A549 (cell line): ENCODE measurements at regions not wholly inside any gene's neighbourhood (a gene's known extent, or its start where the extent isn't known, plus 50 kb on each side); places are given as distances from the start of the nearest gene placed in this dataset.

Experiments used
- ATAC-seq, 2 experiments: fragments of 200-7000 bp in 1 of 2; fragments of >200 bp in 1 of 2; cut with Nextera tagmentation in 1 of 2; cut with Tn5 transposase in 1 of 2; 3 replicates each; pipeline versions ENCODE4 v1.8.0 to v1.9.1; 2018 to 2020; ENCODE audit warnings: mild to moderate bottlenecking in 1 of 2, moderate library complexity in 1 of 2
- CTCF ChIA-PET: fragments of 300-600 bp; sonication (Branson Sonifier 250); formaldehyde crosslinking; extraction: SDS; loops from one replicate; lab custom pipeline; 2021; ENCODE audit warnings: antibody characterized with exemption, inconsistent platforms; lab: Yijun Ruan, JAX
- POLR2A ChIA-PET: fragments of 350-600 bp; formaldehyde crosslinking; extraction: SDS; loops from one replicate; lab custom pipeline; 2021; ENCODE audit warnings: antibody characterized with exemption, inconsistent platforms; lab: Yijun Ruan, JAX
- DNase-seq, 2 experiments: peaks; one replicate each; pipeline versions ENCODE4 v3.0.0 to v3.0.0-alpha.2; 2011 to 2016; ENCODE audit warnings: low read depth in 1 of 2, low spot score in 1 of 2
- FAIRE-seq: peaks from 2 replicates; lab custom pipeline; 2011; peaks lifted over from hg19 to GRCh38; lab: Jason Lieb, UNC
- H3K27ac ChIP-seq, 2 experiments: fragments of >200 bp; sonication (Bioruptor Twin); formaldehyde crosslinking; 3 replicates each; pipeline ENCODE4 v1.5.1; 2016 to 2017
- H3K4me1 ChIP-seq: fragments of >200 bp; sonication (Bioruptor Twin); formaldehyde crosslinking; 3 replicates; pipeline ENCODE4 v1.6.1; 2016
- H3K4me2 ChIP-seq: fragments of >200 bp; sonication (Bioruptor Twin); formaldehyde crosslinking; 3 replicates; pipeline ENCODE4 v1.6.1; 2016
- H3K4me3 ChIP-seq: fragments of >200 bp; sonication (Bioruptor Twin); formaldehyde crosslinking; 3 replicates; pipeline ENCODE4 v1.5.1; 2016
- H3K9me3 ChIP-seq: fragments of >200 bp; sonication (Bioruptor Twin); formaldehyde crosslinking; 3 replicates; pipeline ENCODE4 v1.6.1; 2016
- BCL3 ChIP-seq: fragments of >200 bp; sonication (Bioruptor Twin); formaldehyde crosslinking; IDR thresholded peaks from 3 replicates; pipeline ENCODE4 v1.6.1; 2016
- CBX2 ChIP-seq: fragments of 200-600 bp; sonication (generic); IDR thresholded peaks from 2 replicates; pipeline ENCODE4 v1.6.1; 2016; ENCODE audit warnings: low read depth, mild to moderate bottlenecking, borderline replicate concordance
- EHMT2 ChIP-seq: fragments of 200-600 bp; sonication (generic); IDR thresholded peaks from 2 replicates; pipeline ENCODE4 v1.6.1; 2016; ENCODE audit warnings: antibody characterized with exemption, low read depth, mild to moderate bottlenecking, moderate library complexity
- EP300 ChIP-seq, 2 experiments: fragments of >200 bp; sonication (Bioruptor Twin); formaldehyde crosslinking; IDR thresholded peaks; 2 replicates in 1 of 2; 3 replicates in 1 of 2; pipeline ENCODE4 v1.6.1; 2016 to 2017
- ESRRA ChIP-seq: fragments of 150-350 bp; IDR thresholded peaks from 2 replicates; pipeline ENCODE4 v1.6.1; 2014; ENCODE audit warnings: mild to moderate bottlenecking, low read length, borderline replicate concordance
- HOXA7 ChIP-seq: fragments of 250-450 bp; sonication (Bioruptor Pico); IDR thresholded peaks from 2 replicates; pipeline ENCODE4 v1.5.0; 2020; ENCODE audit warnings: mild to moderate bottlenecking, moderate library complexity
- JUN ChIP-seq, 2 experiments: fragments of >200 bp; sonication (Bioruptor Twin); formaldehyde crosslinking; IDR thresholded peaks; 2 replicates in 1 of 2; 3 replicates in 1 of 2; pipeline ENCODE4 v1.6.1; 2016 to 2017
- MAZ ChIP-seq: fragments of 150-350 bp; IDR thresholded peaks from 2 replicates; pipeline ENCODE4 v1.6.1; 2014; ENCODE audit warnings: antibody characterized with exemption, low read depth, low read length, borderline replicate concordance
- MYC ChIP-seq: IDR thresholded peaks from 2 replicates; pipeline ENCODE4 v1.6.1; 2012; ENCODE audit warnings: mild to moderate bottlenecking, inconsistent platforms, low read length, improper control_type of control experiment, borderline replicate concordance
- NFE2L2 ChIP-seq: fragments of 150-350 bp; conservative IDR thresholded peaks from 2 replicates; pipeline ENCODE4 v1.6.1; 2014; ENCODE audit warnings: low read length
- PBX3 ChIP-seq: IDR thresholded peaks from 2 replicates; pipeline ENCODE4 v1.6.1; 2012
- RAD21 ChIP-seq, 2 experiments: fragments of >200 bp in 1 of 2; sonication (Bioruptor Twin) in 1 of 2; formaldehyde crosslinking in 1 of 2; IDR thresholded peaks in 1 of 2; conservative IDR thresholded peaks in 1 of 2; 2 replicates in 1 of 2; 3 replicates in 1 of 2; pipeline ENCODE4 v1.6.1; 2012 to 2018; ENCODE audit warnings: inconsistent platforms in 1 of 2
- REST ChIP-seq: fragments of 200-600 bp; sonication (generic); IDR thresholded peaks from 2 replicates; pipeline ENCODE4 v1.6.1; 2016; ENCODE audit warnings: antibody characterized with exemption, mild to moderate bottlenecking, moderate library complexity
- RFX5 ChIP-seq: fragments of 450-650 bp; IDR thresholded peaks from 2 replicates; pipeline ENCODE4 v1.7.1; 2014; ENCODE audit warnings: antibody characterized with exemption, mild to moderate bottlenecking, moderate library complexity
- SMC3 ChIP-seq: fragments of >200 bp; sonication (Bioruptor Twin); formaldehyde crosslinking; IDR thresholded peaks from 3 replicates; pipeline ENCODE4 v1.6.1; 2018; ENCODE audit warnings: inconsistent platforms
- SREBF2 ChIP-seq: fragments of 450-650 bp; IDR thresholded peaks from 2 replicates; pipeline ENCODE4 v1.6.1; 2014; ENCODE audit warnings: mild to moderate bottlenecking, moderate library complexity
- USF2 ChIP-seq: fragments of 450-650 bp; IDR thresholded peaks from 2 replicates; pipeline ENCODE4 v1.6.1; 2014; ENCODE audit warnings: antibody characterized with exemption
- ZC3H11A ChIP-seq: fragments of 450-650 bp; IDR thresholded peaks from 2 replicates; pipeline ENCODE4 v1.6.1; 2014; ENCODE audit warnings: antibody characterized with exemption, mild to moderate bottlenecking
- WGBS: methylation state at CpG from one replicate; pipeline ENCODE4 v1.1.6; 2017; ENCODE audit errors: missing lambda C conversion rate; 5-methylcytosine and 5-hydroxymethylcytosine counted together
- TF ChIP-seq, protein P1 (sequence below): fragments of 250-450 bp; sonication (Bioruptor Pico); IDR thresholded peaks from 2 replicates; pipeline ENCODE4 v1.5.0; 2021; ENCODE audit warnings: mild to moderate bottlenecking, moderate library complexity, borderline replicate concordance

DNA sequence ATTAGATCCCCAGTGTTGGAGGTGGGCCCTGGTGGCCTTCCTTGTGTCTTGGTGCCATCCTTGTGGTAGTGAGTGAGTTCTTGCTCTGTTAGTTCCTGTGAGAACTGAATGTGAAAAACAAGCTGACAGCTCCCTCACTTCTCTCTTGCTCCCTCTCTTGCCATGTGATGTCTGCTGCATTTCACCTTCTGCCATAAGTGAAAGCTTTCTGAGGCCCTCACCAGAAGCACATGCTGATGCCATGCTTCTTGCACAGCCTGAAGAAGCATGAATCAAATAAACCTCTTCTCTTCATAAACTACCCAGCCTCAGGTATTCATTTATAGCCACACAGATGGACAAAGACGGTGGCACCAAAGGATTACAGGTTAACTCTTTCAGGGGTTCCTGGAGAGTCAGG lies 166.1 kb upstream of the ETV3 start:
- 0% methylated on average over 1 of the region's 1 CpG for WGBS
- ATAC-seq (no peak), DNase-seq (no peak)
- Histone ChIP-seq H3K4me2 (no peak overlapping the region), H3K4me3 (no peak overlapping the region), H3K9me3 (no peaks in the 10 kb centered on the region), H3K4me1 (no peaks in the 10 kb centered on the region)
- CTCF ChIA-PET, result no interaction called here
- no peak for TF ChIP-seq NFE2L2
- TF ChIP-seq, all 56 proteins: peak for 0
- no peak overlapping the region for H3K27ac ChIP-seq
- POLR2A ChIA-PET, result no interaction called here
- FAIRE-seq, result no peak

- Histone ChIP-seq H3K4me3 (no peak overlapping the region), H3K4me2 (no peak overlapping the region), H3K9me3 (no peaks in the 10 kb centered on the region), H3K4me1 (no peaks in the 10 kb centered on the region), H3K27ac (no peak overlapping the region)
- POLR2A ChIA-PET, result no interaction called here
- no peak for DNase-seq
- TF ChIP-seq MYC, result no peak
- TF ChIP-seq, protein P1, sequence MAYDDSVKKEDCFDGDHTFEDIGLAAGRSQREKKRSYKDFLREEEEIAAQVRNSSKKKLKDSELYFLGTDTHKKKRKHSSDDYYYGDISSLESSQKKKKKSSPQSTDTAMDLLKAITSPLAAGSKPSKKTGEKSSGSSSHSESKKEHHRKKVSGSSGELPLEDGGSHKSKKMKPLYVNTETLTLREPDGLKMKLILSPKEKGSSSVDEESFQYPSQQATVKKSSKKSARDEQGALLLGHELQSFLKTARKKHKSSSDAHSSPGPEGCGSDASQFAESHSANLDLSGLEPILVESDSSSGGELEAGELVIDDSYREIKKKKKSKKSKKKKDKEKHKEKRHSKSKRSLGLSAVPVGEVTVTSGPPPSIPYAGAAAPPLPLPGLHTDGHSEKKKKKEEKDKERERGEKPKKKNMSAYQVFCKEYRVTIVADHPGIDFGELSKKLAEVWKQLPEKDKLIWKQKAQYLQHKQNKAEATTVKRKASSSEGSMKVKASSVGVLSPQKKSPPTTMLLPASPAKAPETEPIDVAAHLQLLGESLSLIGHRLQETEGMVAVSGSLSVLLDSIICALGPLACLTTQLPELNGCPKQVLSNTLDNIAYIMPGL (CRISPR knock-in tag), result no peak
- WGBS, result 9% methylated on average over 4 of the region's 4 CpGs
- ATAC-seq, result no peak
- no peak for FAIRE-seq
- CTCF ChIA-PET, result no interaction called here
Observed at GRCh38 chr1:157302724-157303123, 164.5 kb upstream of the ETV3 start.

DNA sequence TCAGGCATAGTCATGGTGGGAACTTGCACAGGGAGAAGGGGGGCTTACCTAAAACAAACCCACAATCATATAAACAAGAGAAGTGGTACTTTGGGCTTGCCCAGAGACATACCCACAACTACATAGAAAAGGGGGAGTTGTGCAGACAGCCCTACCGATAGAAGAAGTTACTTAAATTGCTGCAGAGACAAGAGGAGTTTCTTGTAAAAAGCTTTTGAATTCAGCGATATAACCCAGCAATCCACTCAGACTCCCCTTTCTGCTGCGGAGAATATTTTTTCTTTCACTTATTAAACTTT lies 164.0 kb upstream of the ETV3 start:
- ATAC-seq (no peak), FAIRE-seq (no peak), DNase-seq (no peak)
- 49% methylated on average over 3 of the region's 3 CpGs for whole genome bisulfite sequencing
- POLR2A ChIA-PET, result no interaction called here
- no peak overlapping the region for H3K4me3 ChIP-seq
- no peak overlapping the region for H3K4me2 ChIP-seq
- H3K4me1 ChIP-seq, result no peaks in the 10 kb centered on the region
- H3K9me3 ChIP-seq, result no peaks in the 10 kb centered on the region
- H3K27ac ChIP-seq, result no peak overlapping the region
- CTCF ChIA-PET, result interaction anchor here (1.2 kb wide), 1 partner anchor 21 kb away, joined by 3 read pairs; no protein-coding TSS in a partner anchor
- no peak for TF ChIP-seq JUN (IDR thresholded peaks at IDR 0.05)
- no peak for TF ChIP-seq ZC3H11A
- TF ChIP-seq USF2, result no peak
- TF ChIP-seq REST, result no peak
- no peak for TF ChIP-seq HOXA7 (CRISPR knock-in tag)
- no peak for TF ChIP-seq EHMT2

- H3K27ac ChIP-seq, result no peak overlapping the region
- H3K4me3 ChIP-seq, result no peak overlapping the region
- no peaks in the 10 kb centered on the region for H3K4me1 ChIP-seq
- H3K4me2 ChIP-seq, result no peak overlapping the region
- H3K9me3 ChIP-seq, result no peaks in the 10 kb centered on the region
- CTCF ChIA-PET, result interaction anchor here (1.2 kb wide), 1 partner anchor 20 kb away, joined by 3 read pairs; no protein-coding TSS in a partner anchor
- TF ChIP-seq MAZ (no peak), EHMT2 (no peak), CBX2 (no peak), RAD21 (conservative IDR thresholded peaks at IDR 0.05 in 1 of 2, IDR thresholded peaks at IDR 0.05 in 1 of 2) (no peak), SREBF2 (no peak), PBX3 (no peak), SMC3 (no peak), EP300 (IDR thresholded peaks at IDR 0.05) (no peak), RFX5 (no peak), ESRRA (no peak), ZC3H11A (no peak), NFE2L2 (no peak), BCL3 (no peak)
- DNase-seq (no peak), FAIRE-seq (no peak), ATAC-seq (no peak)
- POLR2A ChIA-PET, result no interaction called here
- 51% methylated on average over 2 of the region's 2 CpGs for WGBS
Observed at GRCh38 chr1:157301477-157302198, 163.4 kb upstream of the ETV3 start.
